Caki2 (cell line): ENCODE measurements at regions not wholly inside any gene's neighbourhood (a gene's known extent, or its start where the extent isn't known, plus 50 kb on each side); places are given as distances from the start of the nearest gene placed in this dataset.

ENCODE experiments used
- DNase-seq: peaks from one replicate; pipeline ENCODE4 v3.0.0-alpha.2; 2015; ENCODE audit warnings: low read depth
- in situ Hi-C: cut with HindIII; loops from 2 replicates; pipeline ENCODE4 v1.10.0; 2016; ENCODE audit warnings: low sequenced_read_pairs, low pct_unique_long_range_greater_than_20kb, mixed read lengths

DNA sequence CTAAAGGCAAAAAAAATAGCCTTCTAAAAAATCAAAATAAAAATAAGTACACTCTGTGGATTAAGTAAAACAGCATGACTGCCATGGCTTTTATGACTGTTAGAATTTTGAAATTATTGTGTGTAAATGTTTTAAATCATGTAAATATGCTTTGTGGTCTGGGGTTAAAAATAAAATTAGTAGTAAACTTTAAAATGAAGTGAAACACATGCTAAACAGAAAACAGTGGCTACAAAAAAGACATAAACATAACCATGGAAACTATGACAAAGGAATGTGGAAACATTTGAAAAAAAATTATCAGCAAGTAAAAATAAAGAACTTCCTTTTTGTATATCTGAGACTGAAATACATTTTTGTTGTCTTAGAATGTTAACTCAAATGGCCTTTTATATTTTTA is 134.5 kb upstream of the SPEF2 start:
- in situ Hi-C loops = no loop called here
- DNase-seq = no peak

DNA sequence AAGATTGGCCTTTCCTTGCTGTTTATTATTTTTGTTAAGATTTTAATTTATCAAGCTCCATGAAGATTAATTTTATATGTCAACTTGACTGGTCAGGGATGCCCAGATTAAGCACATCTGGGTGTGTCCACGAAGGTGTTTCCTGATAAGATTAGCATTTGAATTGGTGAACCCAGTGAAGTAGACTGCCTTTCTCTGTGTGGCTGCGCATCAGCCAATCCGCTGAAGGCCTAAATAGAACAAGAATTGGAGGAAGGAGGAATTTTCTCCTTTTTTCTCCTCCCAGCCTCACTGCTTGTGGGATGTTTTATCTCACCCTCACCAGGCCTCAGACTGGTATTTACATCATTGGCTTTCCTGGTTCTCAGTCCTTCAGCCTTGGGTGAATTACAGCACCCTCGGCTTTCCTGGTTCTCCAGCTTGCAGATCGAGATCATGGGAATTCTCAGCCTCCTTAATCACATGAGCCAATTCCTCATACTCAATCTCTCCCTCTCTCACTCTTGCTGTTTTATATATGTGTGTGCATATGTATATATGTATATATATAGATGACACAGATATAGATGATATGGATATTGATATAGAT is 135.4 kb upstream of the SPEF2 start:
- DNase-seq = no peak
- in situ Hi-C loops = no loop called here

- DNase-seq = peak; percentile 22
- in situ Hi-C loops = no loop called here
These were observed 138.6 kb upstream of the SPEF2 start for GRCh38 chr5:35478856-35479682.

DNA sequence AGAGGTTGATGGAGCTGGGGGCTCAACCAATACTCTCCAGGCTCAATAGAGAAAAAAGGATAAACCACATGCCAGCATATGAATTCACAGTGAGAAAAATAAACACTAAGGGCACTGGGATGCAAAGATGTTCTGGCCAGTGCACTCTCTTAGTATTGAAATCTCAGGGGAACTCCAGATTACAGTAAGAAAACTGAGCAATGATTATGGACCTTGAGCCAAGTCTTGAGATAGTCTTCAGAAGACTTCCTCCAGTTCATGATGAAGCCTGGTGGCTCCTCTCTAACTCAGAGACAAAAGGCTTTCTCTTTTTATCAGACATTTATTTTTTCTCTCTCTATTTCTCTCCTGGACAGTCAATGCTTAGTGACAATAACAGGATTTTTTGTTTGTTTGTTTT is 139.8 kb upstream of the SPEF2 start:
- in situ Hi-C loops = no loop called here
- DNase-seq = no peak

DNA sequence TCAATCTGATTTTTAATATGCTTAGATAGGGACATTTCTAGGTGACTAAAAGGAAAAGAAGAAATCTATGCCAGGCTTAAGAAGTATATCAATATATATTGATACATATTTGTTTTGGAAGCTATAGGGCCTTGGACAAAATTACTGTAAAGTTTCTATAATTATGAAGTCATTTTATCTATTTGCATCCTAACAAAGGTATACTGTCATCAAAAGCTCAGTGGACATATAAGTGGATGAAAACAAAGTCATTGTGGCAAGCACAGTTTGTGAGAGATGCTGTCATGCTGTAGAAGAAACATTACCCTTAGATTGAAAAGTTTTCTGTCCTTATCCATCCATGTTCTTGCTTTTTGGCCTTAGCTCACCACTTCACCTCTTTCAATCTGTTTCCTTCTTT is 140.3 kb upstream of the SPEF2 start:
- no peak for DNase-seq
- in situ Hi-C loops = no loop called here

DNA sequence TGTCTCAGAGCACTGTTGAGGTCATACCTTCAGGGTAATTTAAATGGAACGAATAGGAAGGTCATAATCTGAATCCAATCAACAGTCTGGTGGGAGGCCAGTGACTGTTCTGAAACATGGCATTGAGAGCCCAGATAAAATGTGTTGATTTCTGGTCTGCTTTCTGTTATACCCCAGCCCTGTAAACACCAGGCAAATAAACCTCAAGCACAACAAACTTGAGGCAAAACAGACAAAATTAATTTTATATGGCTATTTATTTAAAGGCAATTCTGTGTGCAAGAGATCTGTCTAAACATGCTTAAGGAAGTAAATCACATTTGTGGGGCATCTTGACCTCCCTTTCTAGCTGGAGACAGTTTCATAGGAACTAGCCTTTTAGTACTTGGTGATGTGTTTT is 140.9 kb upstream of the SPEF2 start:
- in situ Hi-C loops = no loop called here
- DNase-seq = no peak

DNA sequence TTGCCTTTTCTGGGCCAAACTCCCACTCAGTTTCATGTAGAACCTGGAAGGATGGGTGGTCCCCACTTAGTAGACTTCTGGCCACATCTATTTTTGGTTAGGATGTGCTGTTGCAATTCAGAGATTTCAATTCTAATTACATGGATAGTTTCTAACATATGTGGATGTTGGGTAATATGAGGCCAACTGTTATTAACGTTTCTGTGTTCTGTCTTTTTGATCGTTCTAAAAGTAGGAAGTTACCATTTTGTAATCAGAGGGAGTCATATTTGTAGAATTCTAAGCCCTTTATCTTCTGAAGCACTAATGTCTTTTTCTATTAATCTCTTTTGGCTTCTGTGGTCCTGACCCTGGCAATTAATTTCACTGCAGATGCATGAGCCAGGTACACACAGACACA is 141.6 kb upstream of the SPEF2 start:
- no peak for DNase-seq
- in situ Hi-C loops = no loop called here

DNA sequence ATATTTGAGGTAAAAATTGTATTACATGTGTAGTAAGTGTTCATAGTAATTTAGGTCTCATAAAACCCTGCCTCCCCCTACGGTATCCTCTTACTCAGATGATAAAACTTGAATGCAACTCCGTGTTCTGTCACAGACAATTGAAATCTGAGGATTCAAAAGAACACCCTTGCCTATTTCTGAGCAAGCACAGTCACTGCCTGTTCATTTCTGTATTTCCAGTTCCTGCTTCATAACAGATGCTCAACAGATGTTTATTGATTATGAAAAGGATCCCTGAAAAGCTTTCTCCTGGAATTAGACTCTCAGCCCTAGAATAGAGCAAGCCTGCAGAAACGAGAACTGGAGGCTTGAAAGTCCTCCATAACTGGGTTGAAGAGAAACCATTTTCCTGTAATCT is 144.1 kb upstream of the SPEF2 start:
- no peak for DNase-seq
- in situ Hi-C loops = no loop called here

DNA sequence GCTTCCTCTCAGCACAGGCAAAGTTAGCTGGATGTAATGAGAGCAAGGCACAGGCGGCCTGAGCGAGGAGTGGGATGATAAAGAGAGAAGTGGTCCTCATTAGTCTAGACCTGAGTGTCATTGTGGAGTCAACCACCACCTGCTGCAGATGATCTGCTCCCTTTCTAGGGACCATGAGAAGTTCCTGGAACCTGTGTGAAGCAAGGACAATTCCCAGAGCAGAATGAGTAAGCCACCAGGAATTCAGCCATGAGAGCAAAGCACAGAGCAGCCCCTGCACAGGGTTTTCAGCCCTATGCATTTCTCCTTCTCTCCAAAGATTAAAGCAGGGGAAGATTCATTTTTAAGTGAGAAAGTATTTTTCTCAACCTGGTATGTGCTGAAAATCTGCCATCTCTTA is 146.8 kb upstream of the SPEF2 start:
- DNase-seq = no peak

DNA sequence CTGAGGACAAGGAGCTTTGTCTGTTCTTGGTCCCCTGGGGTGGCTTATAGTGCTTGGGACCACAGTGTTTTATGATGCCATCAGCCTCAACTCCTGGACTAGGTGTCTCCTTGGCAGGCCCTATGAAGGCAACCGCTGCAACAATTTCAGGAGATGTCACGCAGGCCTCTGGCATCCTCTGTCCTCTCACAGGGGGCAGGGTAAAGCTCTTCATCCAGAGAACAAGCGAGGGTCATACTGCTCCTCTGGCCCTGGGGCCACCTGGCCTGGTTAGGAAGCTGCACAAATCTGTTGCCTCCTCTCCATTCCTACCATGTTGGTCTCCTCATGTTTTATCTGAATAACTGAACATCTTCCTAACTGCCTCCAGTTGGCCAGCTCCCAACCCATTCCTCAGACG is 148.9 kb upstream of the SPEF2 start:
- in situ Hi-C loops = no loop called here
- DNase-seq = no peak

More for the DNA sequence above, 146.8 kb upstream of the SPEF2 start:
- in situ Hi-C loops = no loop called here

DNA sequence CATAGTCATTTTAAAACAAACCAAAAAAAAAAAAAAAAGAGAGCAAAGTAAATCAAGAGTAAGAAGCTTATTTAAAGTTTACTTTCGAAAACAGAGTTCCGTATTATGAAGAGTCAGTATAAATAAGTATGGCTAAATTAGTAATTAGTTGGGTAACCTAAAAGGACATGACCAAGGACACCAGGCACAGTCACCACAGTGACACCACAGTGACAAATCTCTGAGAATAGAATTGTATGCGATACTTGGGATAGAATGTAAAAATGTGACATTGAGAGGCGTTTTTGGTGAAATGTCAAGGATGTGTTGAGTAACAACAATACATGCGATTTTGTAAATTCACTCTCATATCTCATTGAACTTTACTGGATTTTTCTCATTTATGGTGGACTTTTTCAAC is 150.9 kb upstream of the SPEF2 start:
- in situ Hi-C loops = no loop called here

GRCh38 chr5:35464757-35465156 is 152.9 kb upstream of the SPEF2 start:
- in situ Hi-C loops = no loop called here
- no peak for DNase-seq

More for the DNA sequence above, 150.9 kb upstream of the SPEF2 start:
- no peak for DNase-seq

DNA sequence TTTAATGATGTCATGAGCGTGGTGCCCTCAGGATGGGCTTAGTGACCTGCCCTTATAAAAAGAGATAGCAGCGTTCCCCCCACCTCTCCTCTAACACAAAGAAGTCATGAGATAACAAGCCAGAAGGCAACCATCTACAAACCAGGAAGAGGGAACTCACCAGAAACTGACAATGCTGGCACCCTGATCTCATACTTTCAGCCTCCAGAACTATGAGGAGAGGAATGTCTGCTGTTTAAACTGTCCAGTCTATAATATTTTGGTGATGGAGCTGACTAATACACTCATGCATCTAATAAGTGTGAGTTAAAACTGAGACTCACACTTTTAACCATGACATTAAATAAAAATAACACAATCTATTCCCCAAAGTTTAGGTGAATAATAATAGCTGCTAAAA is 156.1 kb upstream of the SPEF2 start:
- no peak for DNase-seq
- in situ Hi-C loops = no loop called here

GRCh38 chr5:35458824-35459207 is 158.8 kb upstream of the SPEF2 start:
- in situ Hi-C loops = no loop called here

GRCh38 chr5:35457912-35458823 is 159.5 kb upstream of the SPEF2 start:
- no peak for DNase-seq
- in situ Hi-C loops = no loop called here

More at GRCh38 chr5:35458824-35459207, 158.8 kb upstream of the SPEF2 start:
- no peak for DNase-seq

- DNase-seq = no peak
- in situ Hi-C loops = no loop called here
These were observed 161.2 kb upstream of the SPEF2 start for GRCh38 chr5:35456506-35456905.

- in situ Hi-C loops = no loop called here
- DNase-seq = no peak
These were observed 163.6 kb upstream of the SPEF2 start for GRCh38 chr5:35454011-35454525.

DNA sequence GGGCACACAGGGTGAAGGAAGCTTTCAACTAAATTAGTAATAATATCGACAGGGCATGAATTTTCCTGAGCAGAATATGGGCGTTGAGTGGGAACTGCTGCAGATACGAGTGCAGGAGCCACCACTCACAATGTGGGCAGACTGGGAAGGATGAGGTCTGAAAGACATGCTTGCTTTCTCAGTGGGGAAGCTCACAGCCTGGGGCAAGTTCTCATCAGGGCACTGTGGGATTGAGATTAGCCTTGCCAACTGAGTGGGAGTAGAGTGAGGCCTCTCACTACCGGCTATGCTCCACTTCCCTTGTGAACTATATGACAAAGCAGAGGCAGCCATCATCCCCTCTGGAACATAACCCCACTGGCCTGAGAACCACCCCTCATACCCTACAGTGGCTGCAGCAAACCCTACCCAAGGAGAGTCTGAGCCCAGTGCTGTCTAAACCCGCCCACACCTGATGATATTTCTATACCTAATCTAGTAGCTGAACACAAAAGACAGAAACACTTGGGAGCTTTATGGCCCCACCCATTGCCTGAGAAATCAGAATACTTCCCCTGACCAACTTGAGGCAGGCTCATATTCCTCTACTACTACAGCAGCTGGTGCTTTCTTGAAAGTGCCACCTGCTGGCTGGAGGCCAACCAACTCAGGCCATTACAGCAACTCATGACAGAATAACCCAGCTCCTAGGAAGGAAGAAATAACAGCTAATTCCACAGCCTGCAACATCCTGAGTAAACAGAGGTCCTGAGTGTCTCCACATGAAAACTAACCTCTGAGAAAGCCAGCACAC is 173.7 kb upstream of the SPEF2 start:
- DNase-seq = no peak
- in situ Hi-C loops = no loop called here
